Pancreas (tissue), 10 donors: ENCODE measurements at regions not wholly inside any gene's neighbourhood (a gene's known extent, or its start where the extent isn't known, plus 50 kb on each side); places are given as distances from the start of the nearest gene placed in this dataset.

Source experiments
- ATAC-seq, 4 donors: fragments of 200-7000 bp; cut with Tn5 transposase; one replicate each; pipeline versions ENCODE4 v1.8.0 to v1.9.1; 2020; ENCODE audit warnings: mild to moderate bottlenecking in 4 of 4, moderate library complexity in 4 of 4
- DNase-seq, 6 donors: peaks; one replicate each; pipeline ENCODE4 v3.0.0-alpha.2; 2020
- FAIRE-seq: peaks from 2 replicates; lab custom pipeline; 2012; peaks lifted over from hg19 to GRCh38; lab: Jason Lieb, UNC
- H3K27ac ChIP-seq, 4 donors: fragments of 200-600 bp; sonication (generic); 1 replicate in 3 of 4; 2 replicates in 1 of 4; pipeline versions ENCODE4 v1.5.0 to v1.8.0; 2020
- H3K27me3 ChIP-seq, 4 donors: fragments of 200-600 bp; one replicate each; pipeline ENCODE4 v1.8.0; 2021
- H3K36me3 ChIP-seq, 3 donors: fragments of 200-600 bp; sonication (generic) in 1 of 3; one replicate each; pipeline versions ENCODE4 v1.5.0 to v1.8.0; 2020 to 2021
- H3K4me1 ChIP-seq, 3 donors: fragments of 200-600 bp; one replicate each; pipeline ENCODE4 v1.8.0; 2021
- H3K4me3 ChIP-seq, 4 donors: fragments of 200-600 bp; sonication (generic) in 2 of 4; one replicate each; pipeline versions ENCODE4 v1.5.0 to v1.8.0; 2020 to 2021
- H3K9me3 ChIP-seq, 4 donors: fragments of 200-600 bp; one replicate each; pipeline ENCODE4 v1.8.0; 2021
- CTCF ChIP-seq, 4 donors: fragments of 200-600 bp; sonication (generic) in 3 of 4; IDR thresholded peaks; one replicate each; pipeline versions ENCODE4 v1.5.0 to v1.8.0; 2021; ENCODE audit warnings: antibody characterized with exemption in 4 of 4
- WGBS, 2 donors: extraction: QIAGEN DNeasy Blood & Tissue Kit; methylation state at CpG; one replicate each; pipeline ENCODE4 v1.1.7; 2013; 5-methylcytosine and 5-hydroxymethylcytosine counted together
- intact Hi-C, 3 donors: fragments of 100-400 bp; cut with DNase I; formaldehyde crosslinking; loops; one replicate each; pipeline versions ENCODE4 v1.11.1 to v1.14.2; 2022
- donor health status: healthy with polysubstance abuse.
- donor health status: DM: no; HTN: no; CAD: no; lungs with moderate emphysema.
- donor health status: DM: no; HTN: no; CAD: no.
- donor health status: control.
- donor health status: control.
- donor health status: Bipolar disorder and iron deficiency.
- donor health status: DM: yes; HTN: yes; CAD: no.
- donor health status: DM: no; HTN: no; CAD: no.
- donor health status: DM: no; HTN: no; CAD: no.
- donor health status: DM: yes; HTN: yes; CAD: no.

GRCh38 chr5:175765858-175766257 is 105.5 kb upstream of the CPLX2 start:
- Histone ChIP-seq H3K4me3 (no peak overlapping the region), H3K27me3 (no peaks in the 10 kb centered on the region), H3K27ac (no peak overlapping the region), H3K9me3 (no peaks in the 10 kb centered on the region), H3K4me1 (no peaks in the 10 kb centered on the region), H3K36me3 (no peaks in the 10 kb centered on the region)
- no peak for FAIRE-seq
- TF ChIP-seq CTCF (IDR thresholded peaks at IDR 0.05) = no peak
- no peak for ATAC-seq
- WGBS, 2 donors = 61 to 75% methylated on average over 3 of the region's 3 CpGs
- intact Hi-C loops = no loop called here
- no peak for DNase-seq

- Histone ChIP-seq H3K4me3 (no peak overlapping the region), H3K27me3 (no peaks in the 10 kb centered on the region), H3K27ac (no peak overlapping the region), H3K36me3 (no peaks in the 10 kb centered on the region), H3K9me3 (no peaks in the 10 kb centered on the region), H3K4me1 (no peaks in the 10 kb centered on the region)
- FAIRE-seq (no peak), DNase-seq (no peak), ATAC-seq (no peak)
- WGBS, 2 donors = 59 to 69% methylated on average over 2 of the region's 2 CpGs
- intact Hi-C loops = no loop called here
- no peak for TF ChIP-seq CTCF (IDR thresholded peaks at IDR 0.05)
Observed at GRCh38 chr5:175766963-175767362, 104.4 kb upstream of the CPLX2 start.

GRCh38 chr5:175772747-175773533 is 98.4 kb upstream of the CPLX2 start:
- no peak for TF ChIP-seq CTCF (IDR thresholded peaks at IDR 0.05)
- Histone ChIP-seq H3K27me3 (no peaks in the 10 kb centered on the region), H3K4me1 (no peaks in the 10 kb centered on the region), H3K36me3 (no peaks in the 10 kb centered on the region), H3K27ac (no peak overlapping the region), H3K9me3 (no peaks in the 10 kb centered on the region), H3K4me3 (no peak overlapping the region)
- no peak for ATAC-seq
- WGBS, 2 donors = 10 to 12% methylated on average over 50 of the region's 50 CpGs
- intact Hi-C loops = no loop called here
- FAIRE-seq = no peak
- DNase-seq = no peak

- Histone ChIP-seq H3K9me3 (no peaks in the 10 kb centered on the region), H3K27me3 (no peaks in the 10 kb centered on the region), H3K4me1 (no peaks in the 10 kb centered on the region), H3K4me3 (no peak overlapping the region), H3K36me3 (no peaks in the 10 kb centered on the region), H3K27ac (no peak overlapping the region)
- FAIRE-seq = no peak
- intact Hi-C loops = no loop called here
- 11 to 20% methylated on average over 11 to 12 of the region's 12 CpGs for WGBS, 2 donors
- ATAC-seq = no peak
- DNase-seq = no peak
- TF ChIP-seq CTCF (IDR thresholded peaks at IDR 0.05) = no peak
Observed at GRCh38 chr5:175773534-175774070, 97.8 kb upstream of the CPLX2 start.

- WGBS, 2 donors = 73 to 86% methylated on average over 7 of the region's 7 CpGs
- ATAC-seq (no peak), FAIRE-seq (no peak), DNase-seq (no peak)
- Histone ChIP-seq H3K36me3 (no peaks in the 10 kb centered on the region), H3K27ac (no peak overlapping the region), H3K9me3 (no peaks in the 10 kb centered on the region), H3K27me3 (no peaks in the 10 kb centered on the region), H3K4me1 (no peaks in the 10 kb centered on the region), H3K4me3 (no peak overlapping the region)
- no peak for TF ChIP-seq CTCF (IDR thresholded peaks at IDR 0.05)
- intact Hi-C loops = no loop called here
Observed at GRCh38 chr5:175775416-175775815, 96.0 kb upstream of the CPLX2 start.
